Cerebellar cortex (tissue), 1 donor: ENCODE measurements at regions not wholly inside any gene's neighbourhood (a gene's known extent, or its start where the extent isn't known, plus 50 kb on each side); places are given as distances from the start of the nearest gene placed in this dataset.

Experiments used
- DNase-seq: peaks from one replicate; pipeline ENCODE4 v3.0.0-alpha.2; 2015; ENCODE audit warnings: low spot score

DNA sequence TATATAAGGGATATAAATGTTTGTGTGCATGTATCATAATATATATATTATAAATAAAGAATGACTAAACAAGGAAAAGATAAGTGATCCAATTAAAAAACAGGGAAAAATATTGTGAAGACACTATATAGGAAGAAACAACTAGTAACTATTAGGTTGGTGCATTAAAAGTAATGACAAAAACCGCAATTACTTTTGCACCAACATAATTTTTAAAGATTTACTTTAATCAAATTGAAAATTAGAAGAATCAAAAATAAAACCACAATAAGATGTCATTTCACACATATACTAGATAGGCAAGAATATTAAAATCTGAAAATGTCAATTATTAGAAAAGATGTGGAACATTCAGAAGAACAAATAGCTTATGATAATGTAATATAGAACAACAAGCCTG, 595.9 kb downstream of the KCNJ3 start:
- DNase-seq, result no peak

DNA sequence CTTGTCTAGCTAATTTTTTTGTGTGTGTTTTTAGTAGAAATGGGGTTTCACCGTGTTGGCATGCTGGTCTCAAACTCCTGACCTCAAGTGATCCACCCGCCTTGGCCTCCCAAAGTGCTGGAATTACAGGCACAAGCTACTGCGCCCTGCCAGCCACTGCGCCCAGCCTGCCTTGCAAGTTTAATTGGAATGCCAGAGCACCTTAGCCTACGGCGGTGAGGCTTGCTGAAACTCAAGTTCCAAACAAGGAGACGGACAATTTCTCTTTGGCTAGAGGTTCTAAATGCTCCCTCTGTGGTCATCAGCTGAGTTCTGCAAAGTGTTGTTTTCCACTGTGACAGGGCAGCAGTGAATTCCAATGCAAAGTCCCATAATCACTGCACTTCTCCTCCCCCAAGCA, 583.4 kb downstream of the KCNJ3 start:
- no peak for DNase-seq

DNA sequence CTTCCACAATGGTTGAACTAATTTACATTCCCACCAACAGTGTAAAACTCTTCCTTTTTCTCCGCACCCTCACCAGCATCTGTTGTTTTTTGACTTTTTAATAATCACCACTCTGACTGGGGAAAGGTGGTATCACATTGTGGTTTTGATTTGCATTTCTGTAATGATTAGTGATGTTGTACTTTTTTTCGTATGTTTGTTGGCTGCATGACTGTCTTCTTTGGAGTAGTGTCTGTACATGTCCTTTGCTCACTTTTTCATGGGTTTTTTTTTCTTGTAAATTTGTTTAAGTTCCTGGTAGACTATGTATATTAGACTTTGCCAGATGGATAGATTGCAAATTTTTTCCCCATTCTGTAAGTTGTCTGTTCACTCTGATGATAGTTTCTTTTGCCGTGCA, 574.8 kb downstream of the KCNJ3 start:
- no peak for DNase-seq

DNA sequence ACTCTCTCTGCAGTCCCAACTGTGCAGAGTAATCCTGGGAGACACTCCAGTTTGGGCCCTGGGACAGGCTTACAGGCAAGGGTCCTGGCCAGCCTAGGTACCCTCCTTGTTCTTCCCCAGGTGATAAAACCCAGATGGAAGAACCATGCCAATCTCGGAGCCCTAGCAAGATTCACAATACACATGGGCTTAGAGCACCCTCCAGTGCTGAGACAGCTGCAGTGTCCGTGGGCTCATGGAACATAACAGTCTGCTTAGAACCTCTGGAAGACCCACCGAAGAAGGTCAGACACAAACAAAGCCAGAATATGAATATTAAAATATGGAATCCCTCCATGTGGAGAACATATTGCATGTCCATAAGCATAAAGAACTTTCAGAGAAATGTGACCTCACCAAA, 568.1 kb downstream of the KCNJ3 start:
- no peak for DNase-seq

DNA sequence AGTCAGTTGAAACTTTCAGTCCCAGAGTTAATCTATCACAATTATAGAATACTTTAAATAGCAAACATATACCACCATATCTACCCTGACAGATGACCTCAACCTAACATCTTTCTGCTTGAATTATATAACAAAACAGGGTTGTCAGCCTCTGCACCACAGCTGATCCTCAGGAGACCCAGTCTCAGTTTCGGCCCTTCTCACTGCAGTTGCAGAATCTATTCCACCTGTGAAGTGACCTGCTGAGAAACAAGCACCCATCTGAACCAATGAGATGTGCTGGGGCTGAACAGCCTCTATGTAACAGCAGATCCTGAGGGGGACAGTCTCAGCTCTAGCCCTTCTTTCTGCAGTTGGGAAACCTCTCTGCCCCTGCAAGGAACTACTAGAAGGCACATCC, 567.6 kb downstream of the KCNJ3 start:
- no peak for DNase-seq

DNA sequence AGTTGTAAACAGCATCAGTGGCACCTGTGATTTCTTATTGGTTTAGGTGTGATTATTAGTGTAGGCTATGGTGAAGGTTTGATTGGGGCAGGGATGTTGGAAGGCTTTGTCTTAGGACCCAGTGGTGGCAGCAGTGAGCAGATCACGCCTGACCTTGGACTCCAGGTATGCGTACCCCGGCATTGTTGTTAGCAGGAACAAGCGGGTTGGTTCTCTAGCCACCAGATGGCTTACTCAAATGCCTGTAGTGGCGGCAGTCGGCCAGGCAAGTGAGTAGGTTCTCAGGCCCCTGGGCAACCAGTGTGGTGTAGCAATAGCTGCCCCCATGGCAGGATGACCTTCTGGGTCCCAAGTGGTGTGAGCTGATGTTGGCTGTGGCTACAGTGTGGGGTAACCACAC, 558.3 kb downstream of the KCNJ3 start:
- DNase-seq, result peak; percentile 6

DNA sequence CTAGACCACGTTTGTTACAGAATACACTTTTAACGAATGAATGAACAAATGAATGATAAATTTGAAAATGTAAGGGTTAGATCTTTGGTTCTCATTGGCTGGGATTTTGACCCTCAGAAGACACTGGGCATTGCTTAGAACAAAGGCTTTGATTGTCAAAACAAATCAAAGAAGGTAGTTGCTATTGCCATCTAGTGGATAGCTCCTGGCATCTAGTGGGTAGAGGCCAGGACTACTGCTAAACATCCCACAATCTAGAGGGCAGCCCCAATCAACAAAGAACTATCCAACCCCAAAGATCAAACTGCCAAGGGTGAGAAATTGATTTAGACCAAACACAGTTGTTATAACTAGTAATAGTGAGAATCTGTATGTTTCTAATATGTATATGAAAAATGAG, 552.3 kb downstream of the KCNJ3 start:
- DNase-seq, result peak; percentile 60

DNA sequence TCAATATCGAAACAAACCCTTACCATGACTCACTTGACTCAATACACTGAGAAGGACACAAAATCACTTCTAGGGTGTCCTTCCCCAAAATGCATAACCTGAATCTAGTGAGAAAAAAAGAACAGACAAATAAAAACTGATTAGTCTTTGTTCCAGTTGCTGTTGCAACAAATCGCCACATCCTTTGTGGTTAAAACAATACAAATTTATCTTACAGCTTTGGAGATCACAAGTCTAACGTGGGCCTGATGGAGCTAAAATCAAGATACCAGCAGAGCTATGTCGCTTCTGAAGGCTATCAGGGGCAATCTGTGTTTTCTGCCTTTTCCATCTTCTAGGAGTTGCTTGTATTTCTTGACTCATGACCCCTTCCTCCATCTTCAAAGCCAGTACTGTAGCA, 541.7 kb downstream of the KCNJ3 start:
- DNase-seq, result no peak

DNA sequence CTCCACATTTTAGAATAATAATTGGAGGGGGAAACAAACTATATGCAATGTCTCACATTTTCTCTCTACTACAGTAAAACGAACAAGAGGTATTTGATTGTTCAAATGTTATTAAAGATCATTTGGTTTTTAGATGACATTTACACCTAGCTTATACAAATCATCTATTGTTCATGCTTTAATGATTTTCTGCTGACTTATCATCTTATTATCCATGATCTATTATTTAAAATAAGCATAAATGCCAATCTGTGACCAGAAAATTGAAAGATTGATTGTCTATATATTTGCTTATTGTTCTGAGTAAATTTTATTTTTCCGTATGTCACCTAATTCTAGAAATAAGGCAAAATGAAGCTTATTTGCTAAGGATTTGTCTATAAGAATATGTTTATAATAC, 537.2 kb downstream of the KCNJ3 start:
- DNase-seq, result no peak

DNA sequence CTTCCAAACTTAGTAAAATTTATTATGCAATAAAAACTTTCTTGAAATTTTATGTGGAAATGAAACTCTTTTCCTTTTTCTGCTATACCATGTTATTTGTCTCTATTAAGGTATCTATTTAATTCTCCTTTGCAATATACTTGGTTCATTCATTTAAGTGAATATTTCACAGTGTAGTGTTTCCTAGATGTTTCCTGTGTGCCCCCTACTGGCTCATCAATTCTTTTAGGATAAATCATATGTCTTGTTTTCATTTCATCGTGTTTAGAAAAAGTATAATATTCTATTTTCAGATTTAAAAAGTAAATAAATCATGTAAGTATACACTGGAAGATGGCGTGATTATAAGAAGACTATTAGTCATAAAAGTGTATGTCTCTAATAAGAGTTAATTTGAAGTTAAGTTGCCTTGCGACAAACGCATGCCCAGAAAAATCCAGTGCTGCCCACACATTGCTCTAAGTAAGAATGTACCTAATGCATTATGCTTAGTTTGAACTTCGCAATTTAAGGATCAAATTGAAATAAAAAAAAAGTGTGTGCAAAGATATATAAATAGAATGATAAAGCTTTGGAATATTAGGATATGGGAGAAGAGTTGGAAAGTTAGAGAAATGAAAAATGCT, 525.4 kb downstream of the KCNJ3 start:
- DNase-seq, result peak; percentile 66

DNA sequence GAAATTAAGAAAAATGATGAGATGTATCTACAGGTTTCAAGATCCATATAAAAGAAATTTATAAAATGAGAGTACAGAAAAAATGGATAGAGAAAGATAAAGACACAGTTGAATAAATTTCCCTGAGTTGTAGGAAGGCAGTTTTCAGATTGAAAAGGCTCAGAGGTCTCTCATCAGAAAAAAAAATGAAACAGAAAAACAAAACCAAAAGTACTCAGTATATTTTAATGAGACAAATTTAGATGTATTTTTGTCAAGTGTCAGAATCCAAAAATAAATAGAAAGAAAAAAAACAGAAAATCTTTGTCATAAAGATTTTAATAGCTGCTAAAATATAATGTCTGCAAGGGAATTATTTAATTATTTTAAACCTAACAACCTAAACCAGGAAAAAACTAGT, 520.5 kb downstream of the KCNJ3 start:
- DNase-seq, result no peak

DNA sequence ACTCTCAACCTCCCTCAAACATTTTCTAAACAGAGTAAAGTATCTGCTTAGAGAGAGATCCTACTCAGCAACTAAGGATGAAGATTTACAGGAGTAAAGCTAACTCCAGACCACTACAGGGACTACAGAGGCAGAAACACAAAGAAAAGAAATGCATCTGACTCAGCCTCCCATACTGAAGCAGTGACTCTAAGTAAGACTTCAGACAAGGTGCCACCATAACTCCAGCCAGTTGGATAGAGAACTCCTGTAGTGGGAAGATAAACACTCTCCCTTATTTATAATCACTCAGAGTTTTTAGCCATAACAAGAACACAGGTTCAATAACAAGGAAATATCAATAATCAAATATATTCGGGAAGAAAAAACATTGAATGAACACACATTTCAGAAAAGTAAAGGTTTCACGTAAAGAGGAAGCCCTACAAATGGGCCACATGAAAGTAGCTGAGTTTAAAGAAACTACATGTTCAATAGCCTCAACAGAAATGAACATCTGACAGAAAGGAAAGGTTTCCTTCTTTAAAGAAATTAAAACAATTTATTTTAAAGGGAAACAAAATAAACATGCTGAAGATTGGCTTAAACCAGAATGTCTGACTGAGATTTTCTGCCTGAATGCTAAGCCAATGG, 519.9 kb downstream of the KCNJ3 start:
- DNase-seq, result no peak

DNA sequence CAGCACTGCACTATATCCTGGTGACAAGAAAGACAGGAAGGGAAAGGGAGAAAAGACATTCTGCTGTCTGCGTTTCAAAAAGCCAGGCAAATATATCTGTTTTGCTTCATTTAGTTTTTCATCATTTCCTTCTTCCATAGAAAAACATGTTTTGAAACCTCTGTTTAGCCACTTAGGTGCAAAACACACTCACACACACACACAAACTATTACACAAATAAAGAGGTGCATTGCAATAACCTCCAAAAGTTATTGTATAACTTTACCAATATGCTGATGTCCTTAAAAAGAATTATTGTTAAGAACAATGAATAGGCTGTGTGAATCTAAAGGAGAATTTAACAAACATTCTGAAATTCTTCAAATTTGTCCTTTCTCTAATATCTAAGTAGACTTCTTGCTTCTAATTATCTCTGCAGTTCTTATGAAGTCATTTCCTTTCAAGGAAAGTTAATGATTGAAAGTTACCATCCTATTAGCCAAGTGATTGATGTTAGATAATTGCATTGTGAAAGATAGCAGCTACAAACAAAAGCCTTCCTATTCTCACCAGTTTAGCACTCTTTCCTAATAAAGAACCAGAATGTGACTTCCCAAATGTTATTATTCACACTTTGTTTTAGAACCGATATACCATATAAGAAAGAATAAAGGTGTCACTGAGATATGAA, 516.7 kb downstream of the KCNJ3 start:
- DNase-seq, result no peak

DNA sequence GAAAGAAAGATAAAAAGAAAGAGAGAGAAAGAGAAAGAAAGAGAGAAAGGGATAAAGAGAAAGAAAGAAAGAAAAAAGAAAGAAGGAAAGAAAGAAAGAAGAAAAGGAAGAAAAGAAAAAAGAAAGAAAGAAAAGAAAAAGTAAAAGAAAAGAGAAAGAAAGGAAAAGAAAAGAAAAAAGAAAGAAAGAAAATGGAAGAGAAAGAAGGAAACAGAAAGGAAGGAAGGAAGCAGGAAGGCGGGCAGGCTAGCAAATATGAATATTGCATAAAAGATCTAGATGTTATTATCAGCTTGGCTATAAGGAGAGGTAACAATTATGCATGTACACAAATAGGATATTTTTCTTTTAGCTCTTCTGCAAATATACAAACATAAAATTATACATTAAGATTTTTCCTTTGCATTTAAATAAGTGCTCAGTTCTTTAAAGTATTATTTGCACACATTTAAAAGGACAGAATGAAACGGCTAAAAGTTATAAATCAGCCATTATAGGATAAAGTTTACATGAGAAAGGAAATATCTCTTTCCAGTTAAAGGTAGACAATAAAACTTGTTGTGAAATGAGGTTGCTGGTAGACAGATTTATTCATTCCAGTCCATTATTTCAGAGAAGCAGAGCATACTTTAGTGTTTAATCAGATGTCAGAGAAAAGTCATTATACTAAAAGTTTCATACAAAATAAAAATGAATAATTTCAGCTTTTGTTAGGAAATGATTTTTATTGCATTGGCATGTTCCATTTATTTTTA, 511.4 kb downstream of the KCNJ3 start:
- DNase-seq, result no peak

DNA sequence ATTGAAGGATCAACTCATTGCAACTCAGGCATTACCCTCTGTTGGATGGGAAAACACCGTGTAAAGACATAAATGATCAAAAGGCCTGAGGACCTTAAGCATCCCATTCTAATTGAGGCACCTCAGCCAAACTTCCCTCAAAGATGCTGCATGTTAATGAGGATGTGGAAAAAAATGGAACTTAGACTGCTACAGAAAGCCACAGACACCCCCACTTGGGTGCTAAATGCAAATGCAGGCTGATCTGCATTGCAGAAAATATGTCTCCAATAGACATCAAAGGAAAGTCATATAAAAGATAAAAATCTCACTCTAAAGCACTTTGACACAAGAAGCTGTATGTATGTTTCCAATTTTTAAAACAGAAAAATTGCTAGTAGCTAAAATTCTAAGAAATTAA, 504.7 kb downstream of the KCNJ3 start:
- no peak for DNase-seq

DNA sequence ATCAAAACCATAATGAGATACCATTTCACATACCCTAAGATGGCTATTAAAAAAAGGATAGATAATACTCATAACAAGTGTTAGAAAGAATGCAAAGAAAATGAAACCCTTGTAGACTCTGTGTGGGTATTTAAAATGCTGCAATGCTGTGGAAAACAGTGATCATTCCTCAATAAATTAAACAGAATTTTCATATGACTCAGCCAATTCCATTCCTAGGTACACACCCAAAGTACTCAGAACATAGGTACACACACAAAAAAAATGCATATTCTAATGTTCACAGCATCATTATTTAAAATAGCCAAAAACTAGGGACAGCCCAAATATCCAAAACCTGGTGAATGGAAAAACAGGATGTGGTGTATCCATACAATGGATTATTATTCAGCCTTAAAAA, 502.3 kb downstream of the KCNJ3 start:
- no peak for DNase-seq

DNA sequence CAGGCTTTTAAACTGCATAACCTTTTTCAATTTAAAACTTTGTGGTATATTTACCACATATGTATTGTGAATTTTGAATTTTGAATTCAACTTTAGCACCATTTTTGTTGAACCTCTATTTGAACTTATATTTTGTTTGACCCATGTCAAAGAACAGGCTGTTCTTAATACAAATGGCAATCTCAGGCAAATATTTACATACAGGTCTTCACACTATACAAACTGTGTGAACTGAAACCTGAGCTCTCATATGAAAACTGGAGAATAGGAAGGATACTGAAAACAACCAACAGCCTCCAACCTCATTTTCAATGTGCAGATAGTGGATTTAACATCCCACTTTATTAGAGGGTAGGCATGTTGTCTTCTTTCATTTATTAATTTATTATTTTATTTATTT, 491.8 kb downstream of the KCNJ3 start:
- DNase-seq, result no peak

DNA sequence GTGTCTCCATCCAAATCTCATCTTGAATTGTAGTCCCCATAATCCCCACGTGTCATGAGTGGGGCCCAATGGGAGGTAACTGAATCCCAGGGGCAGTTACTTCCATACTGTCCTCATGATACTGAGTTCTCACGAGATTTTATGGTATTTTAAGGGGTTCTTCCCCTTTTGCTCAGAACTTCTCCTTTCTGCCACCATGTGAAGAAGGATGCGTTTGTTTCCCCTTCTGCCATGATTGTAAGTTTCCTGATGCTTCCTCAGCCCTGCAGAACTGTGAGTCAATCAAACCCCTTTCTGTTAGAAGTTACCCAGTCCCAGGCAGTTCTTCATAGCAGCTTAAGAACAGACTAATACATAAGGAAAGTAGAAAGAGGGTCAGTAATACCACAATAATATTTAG, 480.4 kb downstream of the KCNJ3 start:
- no peak for DNase-seq

DNA sequence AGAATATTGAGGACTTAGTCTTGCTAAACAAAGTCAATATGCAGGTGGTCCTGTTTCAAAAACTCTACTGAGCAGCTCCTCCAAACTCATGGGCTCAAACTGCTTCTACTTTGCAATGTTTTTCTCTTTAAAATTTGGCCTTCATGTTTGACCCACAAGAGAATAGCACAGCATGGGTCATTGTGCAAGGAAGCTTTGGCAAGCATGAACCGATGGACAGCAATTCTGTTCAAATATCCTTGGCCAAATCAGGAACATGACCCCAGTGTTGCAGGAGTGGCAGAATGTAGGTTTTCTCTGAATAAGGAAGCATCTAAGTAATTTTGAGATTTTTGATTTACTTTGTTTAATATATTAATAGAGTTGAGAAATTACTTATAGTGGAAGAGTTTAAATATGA, 477.9 kb downstream of the KCNJ3 start:
- DNase-seq, result no peak

DNA sequence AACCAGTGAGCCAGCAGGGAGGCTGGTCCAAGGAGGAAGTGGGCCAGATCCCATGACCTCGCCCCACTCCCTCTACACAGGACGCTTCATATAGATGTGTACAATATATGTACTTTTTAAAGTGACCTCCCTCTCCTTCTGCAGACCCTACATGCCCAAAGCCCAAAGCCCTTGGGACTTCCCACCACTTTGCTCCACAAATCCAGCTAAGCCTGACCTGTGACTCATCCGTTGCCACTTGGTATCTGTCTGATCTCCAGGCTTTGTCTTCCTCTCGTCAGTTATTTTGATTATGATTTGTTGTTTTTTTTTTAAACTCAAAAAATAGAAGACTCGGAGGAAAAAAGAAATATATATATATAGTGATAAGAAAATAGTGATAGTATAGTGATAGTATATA, 470.8 kb downstream of the KCNJ3 start:
- no peak for DNase-seq

DNA sequence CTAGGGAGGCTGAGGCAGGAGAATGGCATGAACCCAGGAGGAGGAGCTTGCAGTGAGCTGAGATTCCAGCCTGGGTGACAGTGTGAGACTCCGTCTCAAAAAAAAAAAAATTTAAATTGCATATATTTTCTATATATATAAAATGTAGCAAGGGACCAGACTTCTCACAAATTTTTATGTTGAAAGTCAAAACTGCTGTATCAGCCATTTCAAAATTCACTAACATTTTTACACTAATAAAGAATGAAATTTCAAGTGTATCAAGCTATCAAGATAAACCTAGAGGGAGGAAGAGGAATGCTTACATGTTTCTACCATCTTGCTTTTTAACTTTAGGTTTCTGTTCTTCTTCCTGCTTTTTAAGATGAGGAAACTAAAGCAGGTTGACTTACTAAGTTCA, 464.0 kb downstream of the KCNJ3 start:
- no peak for DNase-seq

DNA sequence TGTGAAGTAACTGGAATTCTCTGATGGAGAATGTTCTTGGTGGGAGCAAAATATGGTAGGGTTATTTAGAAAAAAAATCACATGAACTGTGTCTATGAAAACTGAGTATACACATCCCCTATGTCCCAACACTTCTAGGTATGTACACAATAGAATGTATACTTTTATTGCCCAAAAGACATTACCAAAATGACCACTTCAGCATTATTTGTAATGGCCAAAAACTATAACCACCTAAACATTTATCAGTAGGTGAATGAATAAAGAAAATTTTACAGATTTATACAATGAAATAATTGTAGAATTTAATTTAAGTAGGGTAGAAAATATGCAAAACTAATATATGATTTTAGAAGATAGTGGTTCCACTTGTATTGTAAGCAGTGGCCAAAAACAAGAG, 462.8 kb downstream of the KCNJ3 start:
- no peak for DNase-seq

DNA sequence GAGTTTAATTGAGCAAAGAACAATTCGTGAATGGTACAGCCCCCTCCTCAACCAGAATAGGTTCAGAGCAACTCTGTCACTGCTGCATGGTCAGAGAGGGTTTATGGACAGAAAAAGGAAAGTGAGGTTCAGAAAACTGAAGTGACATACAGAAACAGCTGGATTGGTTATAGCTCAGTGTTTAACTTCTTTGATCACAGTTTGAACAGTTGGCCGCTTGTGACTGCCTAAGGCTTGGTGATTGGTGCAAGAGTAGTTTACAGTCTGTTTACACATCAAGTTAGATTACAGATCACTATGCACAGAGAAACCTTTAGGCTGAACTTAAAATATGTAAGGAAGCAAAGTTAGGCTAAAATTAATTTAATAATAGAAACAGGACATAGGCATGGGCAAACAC, 459.2 kb downstream of the KCNJ3 start:
- no peak for DNase-seq
